HL-60 (cell line): ENCODE measurements at regions not wholly inside any gene's neighbourhood (a gene's known extent, or its start where the extent isn't known, plus 50 kb on each side); places are given as distances from the start of the nearest gene placed in this dataset.
"Not testable (repeated sequence)": the region's sequence is repeated elsewhere in the genome, so short reads cannot be mapped to it uniquely, and the experiment has no call there.

Source experiments
- DNase-seq, 2 experiments: peaks; one replicate each; pipeline ENCODE4 v3.0.0-alpha.2; 2010 to 2020; ENCODE audit warnings: low read depth in 1 of 2, low spot score in 1 of 2
- H3K27ac ChIP-seq: fragments of 250-450 bp; sonication (Bioruptor Pico); replicated peaks from 2 replicates; pipeline ENCODE4 v1.5.1; 2020; ENCODE audit warnings: mild to moderate bottlenecking, moderate library complexity
- H3K27me3 ChIP-seq: fragments of 250-450 bp; sonication (Bioruptor Pico); 2 replicates; pipeline ENCODE4 v1.5.1; 2021; ENCODE audit warnings: mild to moderate bottlenecking, moderate library complexity; ENCODE audit not compliant: insufficient read depth, poor library complexity, severe bottlenecking
- H3K4me3 ChIP-seq: replicated peaks from 2 replicates; pipeline ENCODE4 v1.5.1; 2011; ENCODE audit warnings: mild to moderate bottlenecking, control low read depth, low read length; ENCODE audit not compliant: insufficient read depth
- CTCF ChIP-seq: IDR thresholded peaks from one replicate; pipeline ENCODE4 v1.5.1; 2011; ENCODE audit warnings: low read length, control low read depth, inconsistent platforms; ENCODE audit not compliant: insufficient read depth
- GABPA ChIP-seq: IDR thresholded peaks from 2 replicates; pipeline ENCODE4 v1.6.1; 2012; ENCODE audit warnings: low read depth
- POLR2AphosphoS5 ChIP-seq: IDR thresholded peaks from 2 replicates; pipeline ENCODE4 v1.6.1; 2012; ENCODE audit warnings: low read depth
- REST ChIP-seq: IDR thresholded peaks from 2 replicates; pipeline ENCODE4 v1.6.1; 2012; ENCODE audit warnings: low read depth; ENCODE audit not compliant: insufficient replicate concordance
- SPI1 ChIP-seq: IDR thresholded peaks from 2 replicates; pipeline ENCODE4 v1.6.1; 2012; ENCODE audit warnings: low read depth, mild to moderate bottlenecking, borderline replicate concordance

GRCh38 chr21:19224090-19224489 lies 820.5 kb upstream of the TMPRSS15 start:
- Histone ChIP-seq H3K27ac (no peak overlapping the region), H3K27me3 (no peaks in the 10 kb centered on the region), H3K4me3 (no peak overlapping the region)
- no peak for TF ChIP-seq POLR2AphosphoS5
- TF ChIP-seq GABPA, result no peak
- no peak for TF ChIP-seq SPI1
- no peak for TF ChIP-seq CTCF
- TF ChIP-seq REST, result no peak
- DNase-seq, result no peak

GRCh38 chr21:19228226-19228625 lies 824.6 kb upstream of the TMPRSS15 start:
- TF ChIP-seq POLR2AphosphoS5 (no peak), SPI1 (no peak), REST (no peak), CTCF (no peak), GABPA (no peak)
- Histone ChIP-seq H3K27ac (no peak overlapping the region), H3K27me3 (no peaks in the 10 kb centered on the region), H3K4me3 (no peak overlapping the region)
- no peak for DNase-seq

- DNase-seq, H3K27ac ChIP-seq, H3K4me3 ChIP-seq, H3K27me3 ChIP-seq: not testable (repeated sequence)
Measured at GRCh38 chr21:19233841-19234240, 830.3 kb upstream of the TMPRSS15 start.

- no peak for DNase-seq
- Histone ChIP-seq H3K27ac (no peak overlapping the region), H3K27me3 (no peaks in the 10 kb centered on the region), H3K4me3 (no peak overlapping the region)
- TF ChIP-seq CTCF (no peak), REST (no peak), SPI1 (no peak), GABPA (no peak), POLR2AphosphoS5 (no peak)
Measured at GRCh38 chr21:19236209-19236608, 832.6 kb upstream of the TMPRSS15 start.
